Ovary (tissue), 3 donors: ENCODE measurements at regions not wholly inside any gene's neighbourhood (a gene's known extent, or its start where the extent isn't known, plus 50 kb on each side); places are given as distances from the start of the nearest gene placed in this dataset.

Experiments
- EP300 ChIP-seq: sonication (generic); formaldehyde crosslinking; IDR thresholded peaks from one replicate; pipeline ENCODE4 v1.6.1; 2017; ENCODE audit warnings: antibody characterized with exemption
- POLR2A ChIP-seq: fragments of 450-650 bp; IDR thresholded peaks from one replicate; pipeline ENCODE4 v1.6.1; 2017; ENCODE audit warnings: antibody characterized with exemption, mild to moderate bottlenecking, moderate library complexity
- TF ChIP-seq, protein P1 (sequence below), 3 donors: fragments of 450-650 bp in 2 of 3; fragments of 200-600 bp in 1 of 3; IDR thresholded peaks; one replicate each; pipeline versions ENCODE4 v1.5.1 to v1.8.0; 2016 to 2022; ENCODE audit warnings: antibody characterized with exemption in 3 of 3, mild to moderate bottlenecking in 1 of 3
- donor health status: DM: no; HTN: no; CAD: no.

GRCh38 chr17:22304667-22305303 lies 612.5 kb downstream of the KCNJ18 start:
- no peak for TF ChIP-seq POLR2A
- TF ChIP-seq, protein P1, sequence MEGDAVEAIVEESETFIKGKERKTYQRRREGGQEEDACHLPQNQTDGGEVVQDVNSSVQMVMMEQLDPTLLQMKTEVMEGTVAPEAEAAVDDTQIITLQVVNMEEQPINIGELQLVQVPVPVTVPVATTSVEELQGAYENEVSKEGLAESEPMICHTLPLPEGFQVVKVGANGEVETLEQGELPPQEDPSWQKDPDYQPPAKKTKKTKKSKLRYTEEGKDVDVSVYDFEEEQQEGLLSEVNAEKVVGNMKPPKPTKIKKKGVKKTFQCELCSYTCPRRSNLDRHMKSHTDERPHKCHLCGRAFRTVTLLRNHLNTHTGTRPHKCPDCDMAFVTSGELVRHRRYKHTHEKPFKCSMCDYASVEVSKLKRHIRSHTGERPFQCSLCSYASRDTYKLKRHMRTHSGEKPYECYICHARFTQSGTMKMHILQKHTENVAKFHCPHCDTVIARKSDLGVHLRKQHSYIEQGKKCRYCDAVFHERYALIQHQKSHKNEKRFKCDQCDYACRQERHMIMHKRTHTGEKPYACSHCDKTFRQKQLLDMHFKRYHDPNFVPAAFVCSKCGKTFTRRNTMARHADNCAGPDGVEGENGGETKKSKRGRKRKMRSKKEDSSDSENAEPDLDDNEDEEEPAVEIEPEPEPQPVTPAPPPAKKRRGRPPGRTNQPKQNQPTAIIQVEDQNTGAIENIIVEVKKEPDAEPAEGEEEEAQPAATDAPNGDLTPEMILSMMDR (IDR thresholded peaks at IDR 0.05): no peak
- TF ChIP-seq EP300: no peak
